HCT116 (cell line): ENCODE measurements at regions not wholly inside any gene's neighbourhood (a gene's known extent, or its start where the extent isn't known, plus 50 kb on each side); places are given as distances from the start of the nearest gene placed in this dataset.

Experiments used
- ATAC-seq: fragments of 200-7000 bp; cut with Tn5 transposase; 2 replicates; pipeline ENCODE4 v1.9.1; 2020; ENCODE audit warnings: mild to moderate bottlenecking, moderate library complexity
- BruUV-seq: library from RNA; stranded (reverse); fragments of 400-500 nt; replicated peaks from 2 replicates; lab custom pipeline; 2021; lab: Mats Ljungman, UMichigan
- CTCF ChIA-PET: fragments of 300-600 bp; sonication (Branson Sonifier 250); formaldehyde crosslinking; loops from one replicate; lab custom pipeline; 2021; ENCODE audit warnings: antibody characterized with exemption; lab: Charles Lee
- POLR2A ChIA-PET: fragments of 300-600, 350-600 bp; sonication (Branson Sonifier 250); formaldehyde crosslinking; loops from one replicate; lab custom pipeline; 2021; ENCODE audit warnings: antibody characterized with exemption; lab: Charles Lee
- RAD21 ChIA-PET, 2 experiments: fragments of 300-600 bp; sonication (Branson Sonifier 250); formaldehyde crosslinking; loops; one replicate each; lab custom pipeline; 2023; ENCODE audit warnings: low total read pairs in 2 of 2; ENCODE audit not compliant: uncharacterized antibody in 2 of 2, unreplicated experiment in 2 of 2, low non-redundant PET in 1 of 2; lab: Charles Lee
- DNase-seq: peaks from one replicate; pipeline ENCODE4 v3.0.0-alpha.2; 2010; ENCODE audit warnings: low read depth, low spot score
- H2AFZ ChIP-seq: fragments of 200-600 bp; shearing (Covaris generic), sonication (generic); 2 replicates; pipeline ENCODE4 v1.6.1; 2017; ENCODE audit warnings: low read depth, mixed run types, mixed read lengths, antibody characterized with exemption, low read length; ENCODE audit not compliant: poor library complexity, severe bottlenecking
- H3K27ac ChIP-seq: 2 replicates; pipeline ENCODE4 v1.5.1; 2012; ENCODE audit warnings: low read depth, low read length
- H3K27me3 ChIP-seq: fragments of 200-600 bp; sonication (generic); 2 replicates; pipeline ENCODE4 v1.6.1; 2016; ENCODE audit warnings: mixed run types, low read length, mixed read lengths; ENCODE audit not compliant: insufficient read depth
- H3K36me3 ChIP-seq, 2 experiments: fragments of 200-500 bp in 1 of 2; fragments of 200-600 bp in 1 of 2; sonication (Bioruptor generic) in 1 of 2; sonication (generic) in 1 of 2; 2 replicates each; pipeline versions ENCODE4 v1.5.1 to v1.6.1; 2014 to 2016; ENCODE audit warnings: low read length in 2 of 2, inconsistent platforms in 1 of 2, mixed read lengths in 1 of 2, mixed run types in 1 of 2; ENCODE audit not compliant: insufficient read depth in 2 of 2, control insufficient read depth in 1 of 2
- H3K4me1 ChIP-seq, 2 experiments: fragments of 200-600 bp in 1 of 2; sonication (generic) in 1 of 2; 2 replicates each; pipeline versions ENCODE4 v1.5.1 to v1.6.1; 2012 to 2017; ENCODE audit warnings: low read length in 2 of 2, inconsistent platforms in 1 of 2, mild to moderate bottlenecking in 1 of 2, mixed read lengths in 1 of 2, mixed run types in 1 of 2, moderate library complexity in 1 of 2; ENCODE audit not compliant: insufficient read depth in 2 of 2, control insufficient read depth in 1 of 2
- H3K4me2 ChIP-seq: fragments of 200-600 bp; sonication (generic); 2 replicates; pipeline ENCODE4 v1.6.1; 2017; ENCODE audit warnings: mixed run types, low read length, mixed read lengths
- H3K4me3 ChIP-seq, 2 experiments: fragments of 200-600 bp in 1 of 2; sonication (generic) in 1 of 2; replicated peaks in 1 of 2; 2 replicates each; pipeline ENCODE4 v1.5.1; 2011 to 2016; ENCODE audit warnings: low read length in 2 of 2, control low read depth in 1 of 2, low read depth in 1 of 2, mild to moderate bottlenecking in 1 of 2, mixed read lengths in 1 of 2, mixed run types in 1 of 2
- H3K79me2 ChIP-seq: fragments of 200-600 bp; sonication (generic); 2 replicates; pipeline ENCODE4 v1.6.1; 2017; ENCODE audit warnings: mild to moderate bottlenecking, mixed run types, low read length, moderate library complexity, mixed read lengths; ENCODE audit not compliant: insufficient read depth
- H3K9ac ChIP-seq: fragments of 200-600 bp; sonication (generic); 2 replicates; pipeline ENCODE4 v1.6.1; 2016; ENCODE audit warnings: low read length, mixed read lengths
- H3K9me2 ChIP-seq: fragments of 200-600 bp; sonication (generic), shearing (Covaris generic); 2 replicates; pipeline ENCODE4 v1.6.1; 2017; ENCODE audit warnings: mixed run types, mild to moderate bottlenecking, moderate library complexity; ENCODE audit not compliant: insufficient read depth
- H3K9me3 ChIP-seq, 2 experiments: fragments of 200-500 bp in 1 of 2; fragments of 200-600 bp in 1 of 2; sonication (Bioruptor generic) in 1 of 2; sonication (generic) in 1 of 2; 2 replicates each; pipeline ENCODE4 v1.6.1; 2014 to 2017; ENCODE audit warnings: low read length in 2 of 2, mixed read lengths in 2 of 2, inconsistent platforms in 1 of 2, low read depth in 1 of 2, mild to moderate bottlenecking in 1 of 2, mixed run types in 1 of 2, moderate library complexity in 1 of 2; ENCODE audit not compliant: control insufficient read depth in 1 of 2, insufficient read depth in 1 of 2
- H4K20me1 ChIP-seq: fragments of 200-600 bp; sonication (generic), shearing (Covaris generic); 2 replicates; pipeline ENCODE4 v1.6.1; 2017; ENCODE audit warnings: mixed run types, mild to moderate bottlenecking, moderate library complexity; ENCODE audit not compliant: insufficient read depth
- CBX3 ChIP-seq: IDR thresholded peaks from 2 replicates; pipeline ENCODE4 v1.6.1; 2012; ENCODE audit warnings: low read depth
- EZH2 ChIP-seq: fragments of 200-600 bp; sonication (generic); IDR thresholded peaks from 2 replicates; pipeline ENCODE4 v1.6.1; 2017; ENCODE audit warnings: antibody characterized with exemption, mixed run types
- JUND ChIP-seq: IDR thresholded peaks from 2 replicates; pipeline ENCODE4 v1.6.1; 2012
- POLR2A ChIP-seq: IDR thresholded peaks from 2 replicates; pipeline ENCODE4 v1.7.0; 2011; ENCODE audit warnings: borderline replicate concordance; ENCODE audit not compliant: insufficient read depth, insufficient read length; ENCODE audit errors: extremely low read depth
- TCF7L2 ChIP-seq: IDR thresholded peaks from 2 replicates; pipeline ENCODE4 v1.7.0; 2011; ENCODE audit warnings: borderline replicate concordance, inconsistent platforms; ENCODE audit not compliant: insufficient read depth, insufficient read length; ENCODE audit errors: extremely low read depth
- YY1 ChIP-seq: IDR thresholded peaks from 2 replicates; pipeline ENCODE4 v1.6.1; 2011; ENCODE audit warnings: low read length, low read depth, moderate library complexity, mild to moderate bottlenecking; ENCODE audit not compliant: insufficient replicate concordance; ENCODE audit errors: extremely low read depth
- ZBTB33 ChIP-seq: IDR thresholded peaks from 2 replicates; pipeline ENCODE4 v1.6.1; 2011; ENCODE audit warnings: mild to moderate bottlenecking, low read length, moderate library complexity; ENCODE audit not compliant: insufficient replicate concordance; ENCODE audit errors: extremely low read depth
- intact Hi-C: fragments of 100-400 bp; cut with micrococcal nuclease; formaldehyde crosslinking; loops from 2 replicates; pipeline ENCODE4 v1.10.0; 2022

- TF ChIP-seq YY1: no peak
Measured at GRCh38 chrX:26747877-26748276, 531.9 kb downstream of the MAGEB5 start (continued).

- Histone ChIP-seq H3K4me3 (no peak overlapping the region), H3K9me3 (no peaks in the 10 kb centered on the region), H3K79me2 (no peaks in the 10 kb centered on the region), H3K27ac (no peak overlapping the region), H3K9ac (no peak overlapping the region), H3K9me2 (no peaks in the 10 kb centered on the region), H3K4me1 (no peaks in the 10 kb centered on the region), H3K36me3 (no peaks in the 10 kb centered on the region), H3K4me2 (no peak overlapping the region), H4K20me1 (no peaks in the 10 kb centered on the region), H2AFZ (no peak overlapping the region), H3K27me3 (no peaks in the 10 kb centered on the region)
- CTCF ChIA-PET: no interaction called here
- intact Hi-C loops: no loop called here
- RAD21 ChIA-PET: no interaction called here
- no peak for TF ChIP-seq JUND
- no peak for TF ChIP-seq EZH2
- no peak for TF ChIP-seq CBX3
- no peak for TF ChIP-seq TCF7L2
- no peak for TF ChIP-seq ZBTB33
- TF ChIP-seq POLR2A: no peak
- ATAC-seq (no peak), DNase-seq (no peak)
- POLR2A ChIA-PET: no interaction called here
- no TSS peak for BruUV-seq
Measured at GRCh38 chrX:26722666-26723428, 506.9 kb downstream of the MAGEB5 start.
